ENCODE measurements at regions not wholly inside any gene's neighbourhood (a gene's known extent, or its start where the extent isn't known, plus 50 kb on each side); places are given as distances from the start of the nearest gene placed in this dataset.

DNA sequence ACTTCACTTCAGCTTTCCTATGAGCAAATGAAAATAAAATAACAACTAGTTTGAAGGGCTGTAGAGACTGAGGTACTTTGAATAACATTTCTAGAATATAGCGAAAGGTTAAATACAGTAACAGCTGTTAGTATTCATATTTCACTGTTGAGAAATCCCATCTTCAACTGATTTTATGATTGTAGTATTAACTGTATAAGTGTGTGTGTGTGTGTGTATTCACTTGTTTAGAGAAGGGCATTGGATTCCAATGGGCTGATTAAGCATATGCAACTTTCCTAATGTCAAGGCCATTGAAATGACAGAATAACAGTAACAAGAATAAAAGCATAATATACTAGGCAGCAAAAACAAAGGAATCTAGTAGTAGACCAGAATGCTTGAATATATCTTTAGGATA is 957.5 kb upstream of the EPHA7 start:
- no peak for DNase-seq (ENCODE audit: low read depth)

- no peak for DNase-seq (ENCODE audit: low read depth)
Observed at GRCh38 chr6:94372229-94372628, 952.9 kb upstream of the EPHA7 start.

GRCh38 chr6:94367316-94367715 is 948.0 kb upstream of the EPHA7 start:
- no peak for DNase-seq (ENCODE audit: low read depth)

DNA sequence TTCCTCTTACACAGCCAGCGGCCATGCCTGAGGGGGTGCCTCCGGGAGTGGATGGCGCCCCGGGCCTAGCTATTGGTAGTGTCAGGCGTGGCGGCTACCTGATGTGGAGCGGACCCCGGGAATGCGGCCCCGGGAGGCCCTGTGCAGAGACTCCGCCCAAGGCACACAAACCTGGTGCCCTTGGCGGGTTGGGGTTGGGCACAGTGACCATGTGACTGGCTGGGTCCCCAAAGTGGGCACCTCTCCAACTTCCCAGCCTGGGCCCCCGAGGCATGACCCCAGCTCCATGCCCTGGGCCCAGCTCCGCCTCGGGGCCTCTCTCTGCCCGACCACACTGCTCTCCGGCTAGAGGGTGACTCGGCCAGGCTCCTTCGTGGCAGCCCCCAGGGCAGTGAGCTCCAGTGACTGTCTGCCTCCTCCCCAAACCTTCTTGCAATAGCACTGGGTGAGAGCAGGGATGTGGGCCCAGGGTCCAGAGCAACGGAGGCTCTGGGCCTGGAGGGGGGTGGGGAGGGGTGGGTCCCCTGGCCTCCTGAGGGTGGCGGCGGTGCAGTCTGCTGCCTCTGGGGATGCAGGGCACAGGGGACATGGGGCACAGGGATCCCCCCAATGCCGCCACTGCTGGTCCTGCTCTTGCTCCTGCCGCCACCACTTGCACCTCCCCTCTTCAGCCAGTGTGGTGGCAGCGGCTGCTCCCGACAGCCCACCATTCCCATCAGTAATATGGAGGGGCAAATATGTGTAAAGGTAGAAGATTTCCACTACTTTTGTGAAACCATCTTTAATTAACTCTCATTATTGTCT is 942.9 kb upstream of the EPHA7 start:
- no peak for DNase-seq (ENCODE audit: low read depth)

- DNase-seq (ENCODE audit: low read depth): no peak
Observed at GRCh38 chr6:94361304-94362060, 942.1 kb upstream of the EPHA7 start.

GRCh38 chr6:94357381-94357980 is 938.1 kb upstream of the EPHA7 start:
- DNase-seq (ENCODE audit: low read depth): no peak

DNA sequence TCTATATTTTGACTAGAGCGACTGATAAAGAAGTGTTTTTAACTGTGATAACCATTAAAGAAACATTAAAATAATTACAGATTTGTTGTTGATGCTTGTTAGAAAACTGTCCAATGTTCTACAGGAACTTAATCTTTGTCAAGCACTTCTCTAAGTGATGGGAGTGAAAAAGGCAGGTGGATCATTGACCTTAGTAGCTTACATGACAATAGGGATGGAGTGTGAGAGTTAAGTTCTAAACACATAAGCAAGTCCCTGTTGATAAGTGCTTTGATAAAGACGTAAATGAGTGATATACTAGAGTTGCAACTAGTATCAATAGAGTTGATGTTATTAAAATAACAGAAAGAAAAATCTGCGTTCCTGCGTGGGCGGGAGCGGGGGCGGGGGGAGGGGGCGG is 931.5 kb upstream of the EPHA7 start:
- no peak for DNase-seq (ENCODE audit: low read depth)

DNA sequence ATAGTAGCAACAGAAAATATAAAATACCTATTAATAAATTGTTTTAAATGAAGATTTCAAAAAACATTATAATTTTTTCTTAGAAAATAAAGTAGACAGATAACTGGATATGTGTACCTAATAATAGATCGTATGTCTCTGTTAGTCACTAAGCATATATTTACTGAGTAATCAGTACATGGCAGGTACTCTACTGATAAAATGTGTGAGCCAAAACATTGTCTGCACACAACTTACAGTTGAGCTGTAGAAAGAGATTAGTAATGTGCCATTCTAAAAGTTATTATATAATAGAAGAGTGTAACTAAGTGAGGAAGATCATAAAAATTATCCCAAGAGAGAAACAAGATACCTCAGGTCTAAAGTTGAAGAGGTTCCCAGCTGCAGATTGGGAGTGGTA is 929.9 kb upstream of the EPHA7 start:
- DNase-seq (ENCODE audit: low read depth): no peak

GRCh38 chr6:94344866-94345265 is 925.5 kb upstream of the EPHA7 start:
- no peak for DNase-seq (ENCODE audit: low read depth)

DNA sequence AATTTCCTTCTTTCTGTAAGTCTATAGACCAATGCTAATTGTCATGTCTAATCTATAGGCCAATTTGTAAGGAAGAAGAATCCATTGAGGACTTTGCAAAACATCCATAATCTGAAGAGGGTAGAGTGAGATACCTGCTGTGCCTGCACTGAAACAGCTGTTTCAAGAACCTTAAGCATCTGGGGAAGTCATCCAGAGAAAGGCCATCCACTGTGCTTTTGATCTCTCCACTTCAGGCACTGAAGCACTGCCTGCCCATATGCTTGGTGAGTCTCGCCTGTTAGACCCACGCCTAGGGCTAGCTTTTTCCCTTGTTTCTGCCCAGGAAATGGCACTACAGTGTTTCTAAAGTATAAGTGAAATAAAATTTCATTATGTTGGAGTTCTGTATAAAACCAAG is 921.8 kb upstream of the EPHA7 start:
- no peak for DNase-seq (ENCODE audit: low read depth)

GRCh38 chr6:94323853-94324252 is 904.5 kb upstream of the EPHA7 start:
- DNase-seq (ENCODE audit: low read depth): no peak

- DNase-seq (ENCODE audit: low read depth): no peak
Observed at GRCh38 chr6:94300424-94301144, 881.2 kb upstream of the EPHA7 start.

DNA sequence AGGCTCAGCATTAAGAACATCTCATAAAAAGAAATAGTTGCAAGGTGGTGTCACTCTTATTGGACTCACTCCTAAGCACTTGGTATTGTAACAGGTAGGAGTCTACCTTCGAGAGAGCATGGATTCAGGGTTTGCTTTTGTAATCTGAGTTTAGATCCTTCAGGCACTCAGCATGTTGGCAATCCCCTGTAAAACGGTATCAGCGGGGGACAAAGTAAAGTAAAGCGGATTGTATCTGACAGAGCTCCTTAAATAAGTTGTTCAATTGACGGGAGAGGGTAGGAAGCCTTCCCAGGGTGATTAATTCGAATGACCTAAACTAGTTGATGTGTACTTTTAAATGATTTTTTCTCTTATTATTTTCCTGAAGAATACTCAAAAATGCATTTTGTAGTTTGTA is 869.8 kb upstream of the EPHA7 start:
- DNase-seq (ENCODE audit: low read depth): no peak

GRCh38 chr6:94278146-94278545 is 858.8 kb upstream of the EPHA7 start:
- no peak for DNase-seq (ENCODE audit: low read depth)

DNA sequence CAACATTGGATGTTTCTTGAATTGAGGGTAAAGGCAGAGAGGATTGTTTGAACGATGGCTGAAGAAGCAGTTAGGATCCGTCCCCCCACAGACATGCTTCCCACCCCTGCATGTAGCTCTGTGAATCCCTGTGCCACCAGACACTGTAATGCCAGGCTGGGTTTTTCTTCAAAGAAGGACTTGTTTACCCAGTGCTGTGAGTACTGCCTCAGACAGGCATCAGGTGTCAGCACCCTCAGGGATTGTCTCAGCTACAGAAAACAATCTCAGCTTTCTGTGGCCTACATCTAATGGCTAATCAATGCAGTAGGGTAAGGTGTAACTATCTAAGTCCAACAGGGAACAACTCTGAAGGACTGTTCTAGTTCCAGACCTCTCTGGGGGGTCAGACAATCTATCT is 853.0 kb upstream of the EPHA7 start:
- no peak for DNase-seq (ENCODE audit: low read depth)

DNA sequence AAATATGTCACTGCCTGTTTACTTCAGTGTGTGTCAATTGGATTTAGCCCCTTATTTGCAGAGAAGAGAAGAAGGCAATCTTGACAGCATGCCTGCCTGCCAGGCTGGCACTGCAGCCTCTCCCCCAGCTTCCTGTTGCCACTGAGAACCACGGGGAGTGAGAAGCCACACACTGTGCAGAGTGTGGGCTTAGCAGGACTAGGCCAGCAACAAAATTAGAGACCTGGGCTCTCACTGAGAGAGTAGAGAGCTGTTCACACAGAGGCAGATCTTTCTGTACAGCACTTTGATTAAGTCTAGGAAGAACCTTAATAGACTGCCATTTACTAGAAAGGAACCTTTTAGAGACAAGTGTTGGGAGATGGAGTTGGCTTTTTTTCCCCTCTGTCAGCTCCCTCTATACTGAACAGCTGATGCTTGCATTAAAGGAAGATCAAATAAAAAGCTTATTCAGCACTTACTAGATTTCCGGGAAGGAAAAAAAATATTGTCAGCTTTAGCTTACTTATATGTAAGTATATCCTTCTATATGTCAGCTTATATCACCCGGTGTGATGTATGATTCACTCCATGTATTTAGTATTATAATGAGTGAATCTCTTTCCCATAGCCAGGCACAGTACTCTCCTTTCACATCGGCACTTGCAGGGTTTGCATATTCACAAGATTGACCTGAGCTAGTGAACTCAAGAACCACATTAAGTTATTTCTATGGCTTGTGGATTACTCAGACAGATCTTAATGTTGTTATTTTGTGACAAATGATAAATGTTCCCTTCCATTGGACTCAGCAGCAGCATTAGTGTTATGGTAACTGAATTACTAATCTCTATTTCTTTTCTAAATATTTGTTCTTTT is 851.0 kb upstream of the EPHA7 start:
- no peak for DNase-seq (ENCODE audit: low read depth)

DNA sequence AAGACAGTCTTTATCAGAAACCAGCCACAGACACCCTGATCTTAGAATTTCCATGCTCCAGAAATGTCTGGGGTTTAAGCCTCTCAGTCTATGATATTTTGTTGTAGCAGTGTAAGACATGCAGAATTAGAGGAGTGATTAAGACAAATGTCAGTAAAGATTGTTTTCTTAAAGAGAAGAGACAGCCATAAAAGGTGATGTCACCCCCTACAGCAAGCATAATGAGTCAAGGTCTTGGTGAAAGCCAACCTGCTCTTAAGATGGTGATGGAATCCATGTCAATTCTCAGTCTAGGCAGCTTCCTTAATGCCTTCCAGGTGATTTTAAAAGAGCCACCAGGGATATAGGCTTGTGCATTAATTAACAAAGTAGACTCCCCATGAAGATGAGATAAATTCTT is 849.9 kb upstream of the EPHA7 start:
- no peak for DNase-seq (ENCODE audit: low read depth)

GRCh38 chr6:94260765-94261164 is 841.4 kb upstream of the EPHA7 start:
- DNase-seq (ENCODE audit: low read depth): no peak

GRCh38 chr6:94254689-94255088 is 835.3 kb upstream of the EPHA7 start:
- no peak for DNase-seq (ENCODE audit: low read depth)

- DNase-seq (ENCODE audit: low read depth): no peak
Observed at GRCh38 chr6:94251878-94252277, 832.5 kb upstream of the EPHA7 start.

DNA sequence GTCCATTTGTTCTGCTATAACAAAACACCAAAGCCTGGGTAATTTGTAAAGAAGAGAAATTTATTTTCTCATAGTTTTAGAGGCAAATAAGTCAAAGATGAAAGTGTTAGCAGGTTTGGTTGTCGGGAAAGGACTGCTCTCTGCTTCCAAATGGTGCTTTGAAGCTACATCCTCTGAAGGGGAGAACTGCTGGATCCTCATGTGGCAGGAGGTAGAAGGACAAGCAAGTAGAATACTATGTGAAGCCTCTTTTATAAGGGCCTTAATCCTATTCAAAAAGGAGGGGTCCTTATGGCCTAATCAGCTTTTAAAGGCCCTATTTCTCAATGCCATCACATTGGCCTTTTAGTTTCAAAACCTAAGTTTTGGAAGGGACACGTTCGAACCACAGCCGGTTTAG is 826.0 kb upstream of the EPHA7 start:
- no peak for DNase-seq (ENCODE audit: low read depth)
